ENCODE measurements at regions not wholly inside any gene's neighbourhood (a gene's known extent, or its start where the extent isn't known, plus 50 kb on each side); places are given as distances from the start of the nearest gene placed in this dataset.

GRCh38 chr12:19642345-19642744, 203.1 kb downstream of the AEBP2 start:
- Histone ChIP-seq H3K4me1 (replicated peaks in 1 of 2; ENCODE audit: control insufficient read depth in 2 of 2, insufficient read depth in 2 of 2, low read length in 2 of 2) (no peaks in the 10 kb centered on the region; a peak in 2 of 5 replicates), H3K27ac (ENCODE audit: extremely low read depth, low read depth, low read length) (no peak overlapping the region), H3K9me3 (replicated peaks; ENCODE audit: control insufficient read depth, insufficient read depth, low read depth, low read length) (no peaks in the 10 kb centered on the region), H3K9me1 (ENCODE audit: control insufficient read depth, insufficient read depth, low read length) (no peaks in the 10 kb centered on the region), H4K20me1 (replicated peaks; ENCODE audit: control insufficient read depth, insufficient read depth, low read length) (no peaks in the 10 kb centered on the region), H3K9ac (ENCODE audit: insufficient read depth in 1 of 2, low read depth in 2 of 2, low read length in 2 of 2) (no peak overlapping the region), H2AFZ (ENCODE audit: low read depth, low read length) (no peak overlapping the region), H3K36me3 (ENCODE audit: control insufficient read depth, insufficient read depth, low read length) (no peaks in the 10 kb centered on the region), H3K79me2 (ENCODE audit: control insufficient read depth, insufficient read depth, low read length) (no peaks in the 10 kb centered on the region), H3K4me2 (ENCODE audit: insufficient read depth, low read length) (no peak overlapping the region), H3K4me3 (no peak overlapping the region), H3K27me3 (ENCODE audit: control insufficient read depth in 2 of 2, insufficient read depth in 2 of 2, low read length in 2 of 2) (no peaks in the 10 kb centered on the region)
- ChIA-PET CTCF (ENCODE audit: low intra/inter-chr PET ratio) (no interaction called here), POLR2A (no interaction called here)
- TF ChIP-seq SFPQ (IDR thresholded peaks at IDR 0.05; ENCODE audit: low read depth, low read length) = no peak
- no peak for TF ChIP-seq SMARCA4 (IDR thresholded peaks at IDR 0.05)
- no peak for TF ChIP-seq DIDO1 (tag; IDR thresholded peaks at IDR 0.05; ENCODE audit: low read depth)
- no peak for TF ChIP-seq SMARCE1 (IDR thresholded peaks at IDR 0.05)
- no peak for TF ChIP-seq MEIS2 (IDR thresholded peaks at IDR 0.05; ENCODE audit: partially characterized antibody)
- no peak for TF ChIP-seq ZNF354B (CRISPR knock-in tag; IDR thresholded peaks at IDR 0.05)
- no peak for TF ChIP-seq RERE (CRISPR knock-in tag; IDR thresholded peaks at IDR 0.05; ENCODE audit: borderline replicate concordance)
- TF ChIP-seq CHD2 (IDR thresholded peaks at IDR 0.05; ENCODE audit: low read depth, low read length) = no peak
- no peak for TF ChIP-seq ZBTB5 (IDR thresholded peaks at IDR 0.05)
- 0% methylated on average over 4 of the region's 4 CpGs for WGBS (ENCODE audit: insufficient coverage, low coverage, missing lambda C conversion rate)
- no TSS peak for BruUV-seq (replicated peaks)
- in situ Hi-C loops (cut with MboI) (no loop called here), intact Hi-C loops (cut with micrococcal nuclease) (no loop called here)
- FAIRE-seq (no peak), DNase-seq (ENCODE audit: extremely low read depth in 1 of 4, low spot score in 3 of 4) (no peak), ATAC-seq (no peak)

Measured in K562 (cell line).